ENCODE measurements at regions not wholly inside any gene's neighbourhood (a gene's known extent, or its start where the extent isn't known, plus 50 kb on each side); places are given as distances from the start of the nearest gene placed in this dataset.
"Not testable (repeated sequence)": the region's sequence is repeated elsewhere in the genome, so short reads cannot be mapped to it uniquely, and the experiment has no call there.

GRCh38 chr4:31202054-31202453 lies 481.9 kb downstream of the PCDH7 start:
- DNase-seq (ENCODE audit: low read depth); H3K36me3 ChIP-seq (ENCODE audit: control insufficient read depth, insufficient read depth, low read length, severe bottlenecking); H3K9me3 ChIP-seq (ENCODE audit: control insufficient read depth, low read length); H3K4me3 ChIP-seq (ENCODE audit: low read length); H3K27me3 ChIP-seq (replicated peaks; ENCODE audit: control insufficient read depth, insufficient read depth, low read length); H3K4me1 ChIP-seq (ENCODE audit: control insufficient read depth, insufficient read depth, low read length); H3K9ac ChIP-seq (ENCODE audit: low read length): not testable (repeated sequence)

GRCh38 chr4:31204874-31205273 lies 484.7 kb downstream of the PCDH7 start:
- H3K36me3 ChIP-seq (ENCODE audit: control insufficient read depth, insufficient read depth, low read length, severe bottlenecking) = no peaks in the 10 kb centered on the region
- peaks cover 1% of the 10 kb centered on the region for H3K9me3 ChIP-seq (ENCODE audit: control insufficient read depth, low read length)
- H3K27me3 ChIP-seq (replicated peaks; ENCODE audit: control insufficient read depth, insufficient read depth, low read length) = no peaks in the 10 kb centered on the region
- no peak overlapping the region for H3K4me3 ChIP-seq (ENCODE audit: low read length)
- H3K9ac ChIP-seq (ENCODE audit: low read length) = no peak overlapping the region
- peak; percentile 40 for DNase-seq (ENCODE audit: low read depth)
- H3K4me1 ChIP-seq (ENCODE audit: control insufficient read depth, insufficient read depth, low read length) = no peaks in the 10 kb centered on the region

- Histone ChIP-seq H3K27me3 (replicated peaks; ENCODE audit: control insufficient read depth, insufficient read depth, low read length) (no peaks in the 10 kb centered on the region), H3K9ac (ENCODE audit: low read length) (no peak overlapping the region), H3K4me1 (ENCODE audit: control insufficient read depth, insufficient read depth, low read length) (no peaks in the 10 kb centered on the region), H3K4me3 (ENCODE audit: low read length) (no peak overlapping the region), H3K36me3 (ENCODE audit: control insufficient read depth, insufficient read depth, low read length, severe bottlenecking) (no peaks in the 10 kb centered on the region), H3K9me3 (ENCODE audit: control insufficient read depth, low read length) (peaks cover 2% of the 10 kb centered on the region)
- DNase-seq (ENCODE audit: low read depth) = no peak
These were observed 500.8 kb downstream of the PCDH7 start for GRCh38 chr4:31220921-31221320.

- Histone ChIP-seq H3K4me3 (ENCODE audit: low read length) (no peak overlapping the region), H3K9ac (ENCODE audit: low read length) (no peak overlapping the region), H3K27me3 (replicated peaks; ENCODE audit: control insufficient read depth, insufficient read depth, low read length) (no peaks in the 10 kb centered on the region), H3K4me1 (ENCODE audit: control insufficient read depth, insufficient read depth, low read length) (no peaks in the 10 kb centered on the region), H3K36me3 (ENCODE audit: control insufficient read depth, insufficient read depth, low read length, severe bottlenecking) (no peaks in the 10 kb centered on the region), H3K9me3 (ENCODE audit: control insufficient read depth, low read length) (no peaks in the 10 kb centered on the region)
- DNase-seq (ENCODE audit: low read depth) = no peak
These were observed 507.9 kb downstream of the PCDH7 start for GRCh38 chr4:31228068-31228467.

- no peaks in the 10 kb centered on the region for H3K27me3 ChIP-seq (replicated peaks; ENCODE audit: control insufficient read depth, insufficient read depth, low read length)
- H3K4me1 ChIP-seq (ENCODE audit: control insufficient read depth, insufficient read depth, low read length) = no peaks in the 10 kb centered on the region
- no peak overlapping the region for H3K9ac ChIP-seq (ENCODE audit: low read length)
- H3K4me3 ChIP-seq (ENCODE audit: low read length) = no peak overlapping the region
- H3K9me3 ChIP-seq (ENCODE audit: control insufficient read depth, low read length) = no peaks in the 10 kb centered on the region
- H3K36me3 ChIP-seq (ENCODE audit: control insufficient read depth, insufficient read depth, low read length, severe bottlenecking) = no peaks in the 10 kb centered on the region
- no peak for DNase-seq (ENCODE audit: low read depth)
These were observed 510.4 kb downstream of the PCDH7 start for GRCh38 chr4:31230594-31230993.

GRCh38 chr4:31234494-31234893 lies 514.3 kb downstream of the PCDH7 start:
- H3K27me3 ChIP-seq (replicated peaks; ENCODE audit: control insufficient read depth, insufficient read depth, low read length) = no peaks in the 10 kb centered on the region
- peaks cover 17% of the 10 kb centered on the region for H3K4me1 ChIP-seq (ENCODE audit: control insufficient read depth, insufficient read depth, low read length)
- peaks cover 2% of the 10 kb centered on the region for H3K9me3 ChIP-seq (ENCODE audit: control insufficient read depth, low read length)
- no peak overlapping the region for H3K4me3 ChIP-seq (ENCODE audit: low read length)
- no peak overlapping the region for H3K9ac ChIP-seq (ENCODE audit: low read length)
- no peaks in the 10 kb centered on the region for H3K36me3 ChIP-seq (ENCODE audit: control insufficient read depth, insufficient read depth, low read length, severe bottlenecking)
- DNase-seq (ENCODE audit: low read depth) = no peak

- H3K4me1 ChIP-seq (ENCODE audit: control insufficient read depth, insufficient read depth, low read length) = peaks cover 17% of the 10 kb centered on the region
- peaks cover 2% of the 10 kb centered on the region for H3K9me3 ChIP-seq (ENCODE audit: control insufficient read depth, low read length)
- H3K36me3 ChIP-seq (ENCODE audit: control insufficient read depth, insufficient read depth, low read length, severe bottlenecking) = no peaks in the 10 kb centered on the region
- H3K27me3 ChIP-seq (replicated peaks; ENCODE audit: control insufficient read depth, insufficient read depth, low read length) = no peaks in the 10 kb centered on the region
- no peak overlapping the region for H3K4me3 ChIP-seq (ENCODE audit: low read length)
- no peak for DNase-seq (ENCODE audit: low read depth)
- H3K9ac ChIP-seq (ENCODE audit: low read length) = no peak overlapping the region
These were observed 514.7 kb downstream of the PCDH7 start for GRCh38 chr4:31234901-31235300.

- no peak overlapping the region for H3K9ac ChIP-seq (ENCODE audit: low read length)
- H3K4me1 ChIP-seq (ENCODE audit: control insufficient read depth, insufficient read depth, low read length) = peaks cover 17% of the 10 kb centered on the region
- H3K9me3 ChIP-seq (ENCODE audit: control insufficient read depth, low read length) = peaks cover 2% of the 10 kb centered on the region
- no peaks in the 10 kb centered on the region for H3K27me3 ChIP-seq (replicated peaks; ENCODE audit: control insufficient read depth, insufficient read depth, low read length)
- peak overlapping the region; percentile 14 for H3K4me3 ChIP-seq (ENCODE audit: low read length)
- no peak for DNase-seq (ENCODE audit: low read depth)
- H3K36me3 ChIP-seq (ENCODE audit: control insufficient read depth, insufficient read depth, low read length, severe bottlenecking) = no peaks in the 10 kb centered on the region
These were observed 516.0 kb downstream of the PCDH7 start for GRCh38 chr4:31236020-31236638.

GRCh38 chr4:31236639-31237173 lies 516.5 kb downstream of the PCDH7 start:
- H3K4me1 ChIP-seq (ENCODE audit: control insufficient read depth, insufficient read depth, low read length) = peaks cover 21% of the 10 kb centered on the region
- no peaks in the 10 kb centered on the region for H3K27me3 ChIP-seq (replicated peaks; ENCODE audit: control insufficient read depth, insufficient read depth, low read length)
- H3K9me3 ChIP-seq (ENCODE audit: control insufficient read depth, low read length) = peaks cover 2% of the 10 kb centered on the region
- H3K4me3 ChIP-seq (ENCODE audit: low read length) = peak overlapping the region; percentile 14
- H3K36me3 ChIP-seq (ENCODE audit: control insufficient read depth, insufficient read depth, low read length, severe bottlenecking) = no peaks in the 10 kb centered on the region
- DNase-seq (ENCODE audit: low read depth) = no peak
- no peak overlapping the region for H3K9ac ChIP-seq (ENCODE audit: low read length)

GRCh38 chr4:31237233-31237632 lies 517.1 kb downstream of the PCDH7 start:
- Histone ChIP-seq H3K9me3 (ENCODE audit: control insufficient read depth, low read length) (peaks cover 2% of the 10 kb centered on the region), H3K4me1 (ENCODE audit: control insufficient read depth, insufficient read depth, low read length) (peaks cover 21% of the 10 kb centered on the region), H3K4me3 (ENCODE audit: low read length) (no peak overlapping the region), H3K36me3 (ENCODE audit: control insufficient read depth, insufficient read depth, low read length, severe bottlenecking) (no peaks in the 10 kb centered on the region), H3K27me3 (replicated peaks; ENCODE audit: control insufficient read depth, insufficient read depth, low read length) (no peaks in the 10 kb centered on the region), H3K9ac (ENCODE audit: low read length) (no peak overlapping the region)
- DNase-seq (ENCODE audit: low read depth) = no peak

- Histone ChIP-seq H3K9ac (ENCODE audit: low read length) (no peak overlapping the region), H3K4me3 (ENCODE audit: low read length) (no peak overlapping the region), H3K36me3 (ENCODE audit: control insufficient read depth, insufficient read depth, low read length, severe bottlenecking) (no peaks in the 10 kb centered on the region), H3K4me1 (ENCODE audit: control insufficient read depth, insufficient read depth, low read length) (peaks cover 21% of the 10 kb centered on the region), H3K27me3 (replicated peaks; ENCODE audit: control insufficient read depth, insufficient read depth, low read length) (no peaks in the 10 kb centered on the region), H3K9me3 (ENCODE audit: control insufficient read depth, low read length) (peaks cover 2% of the 10 kb centered on the region)
- DNase-seq (ENCODE audit: low read depth) = no peak
These were observed 519.7 kb downstream of the PCDH7 start for GRCh38 chr4:31239886-31240285.

Measured in adipocyte (in vitro differentiated cells).